Suprapubic skin (tissue), 4 donors: ENCODE measurements at regions not wholly inside any gene's neighbourhood (a gene's known extent, or its start where the extent isn't known, plus 50 kb on each side); places are given as distances from the start of the nearest gene placed in this dataset.

ENCODE experiments used
- DNase-seq, 2 donors: peaks; one replicate each; pipeline ENCODE4 v3.0.0-alpha.2; 2019; ENCODE audit warnings: low spot score in 2 of 2
- H3K27ac ChIP-seq: fragments of 200-600 bp; sonication (generic); one replicate; pipeline ENCODE4 v1.5.1; 2019
- H3K27me3 ChIP-seq: fragments of 200-600 bp; sonication (generic); one replicate; pipeline ENCODE4 v1.5.1; 2019
- H3K36me3 ChIP-seq: fragments of 200-600 bp; sonication (generic); one replicate; pipeline ENCODE4 v1.5.1; 2019
- H3K4me1 ChIP-seq: fragments of 200-600 bp; sonication (generic); one replicate; pipeline ENCODE4 v1.5.1; 2019
- H3K4me3 ChIP-seq: fragments of 200-600 bp; sonication (generic); one replicate; pipeline ENCODE4 v1.5.1; 2019; ENCODE audit warnings: mild to moderate bottlenecking
- H3K9me3 ChIP-seq: fragments of 200-600 bp; sonication (generic); one replicate; pipeline ENCODE4 v1.5.1; 2019
- CTCF ChIP-seq, 2 donors: fragments of 200-600 bp in 1 of 2; fragments of 450-650 bp in 1 of 2; sonication (generic) in 1 of 2; IDR thresholded peaks; one replicate each; pipeline ENCODE4 v1.5.1; 2016 to 2019; ENCODE audit warnings: antibody characterized with exemption in 2 of 2, mild to moderate bottlenecking in 1 of 2, moderate library complexity in 1 of 2
- EP300 ChIP-seq: sonication (generic); formaldehyde crosslinking; IDR thresholded peaks from one replicate; pipeline ENCODE4 v1.6.1; 2017; ENCODE audit warnings: antibody characterized with exemption
- POLR2A ChIP-seq, 2 donors: fragments of 450-650 bp; IDR thresholded peaks; one replicate each; pipeline ENCODE4 v1.6.1; 2017; ENCODE audit warnings: antibody characterized with exemption in 2 of 2, mild to moderate bottlenecking in 2 of 2, moderate library complexity in 2 of 2
- POLR2AphosphoS5 ChIP-seq, 3 donors: sonication (generic); formaldehyde crosslinking; IDR thresholded peaks; one replicate each; pipeline ENCODE4 v1.6.1; 2017; ENCODE audit warnings: antibody characterized with exemption in 3 of 3
- WGBS: methylation state at CpG from one replicate; pipeline ENCODE4 v1.1.5; 2018; 5-methylcytosine and 5-hydroxymethylcytosine counted together

- no peak for TF ChIP-seq POLR2A (IDR thresholded peaks at IDR 0.05)
- no peak for TF ChIP-seq EP300
- TF ChIP-seq POLR2AphosphoS5 (IDR thresholded peaks at IDR 0.05), result no peak
- no peak for TF ChIP-seq CTCF (IDR thresholded peaks at IDR 0.05)
- H3K9me3 ChIP-seq, result no peaks in the 10 kb centered on the region
- H3K36me3 ChIP-seq, result no peaks in the 10 kb centered on the region
- DNase-seq, result no peak
- 70% methylated on average over 4 of the region's 4 CpGs for WGBS
- H3K4me1 ChIP-seq, result no peaks in the 10 kb centered on the region
- no peak overlapping the region for H3K27ac ChIP-seq
- no peak overlapping the region for H3K4me3 ChIP-seq
- no peaks in the 10 kb centered on the region for H3K27me3 ChIP-seq
Measured at GRCh38 chr18:25658476-25658875, 306.5 kb upstream of the ZNF521 start.

GRCh38 chr18:25651553-25651952, 299.6 kb upstream of the ZNF521 start:
- WGBS, result 83% methylated on average over 1 of the region's 1 CpG
- Histone ChIP-seq H3K27me3 (no peaks in the 10 kb centered on the region), H3K27ac (no peak overlapping the region), H3K4me3 (no peak overlapping the region), H3K36me3 (no peaks in the 10 kb centered on the region), H3K4me1 (peaks cover 2% of the 10 kb centered on the region), H3K9me3 (no peaks in the 10 kb centered on the region)
- no peak for DNase-seq
- TF ChIP-seq EP300 (no peak), POLR2AphosphoS5 (IDR thresholded peaks at IDR 0.05) (no peak), CTCF (IDR thresholded peaks at IDR 0.05) (no peak), POLR2A (IDR thresholded peaks at IDR 0.05) (no peak)

GRCh38 chr18:25650201-25650941, 298.4 kb upstream of the ZNF521 start:
- H3K4me1 ChIP-seq, result peaks cover 2% of the 10 kb centered on the region
- no peaks in the 10 kb centered on the region for H3K9me3 ChIP-seq
- no peaks in the 10 kb centered on the region for H3K27me3 ChIP-seq
- DNase-seq, result no peak
- WGBS, result 38% methylated on average over 4 of the region's 4 CpGs
- no peak overlapping the region for H3K27ac ChIP-seq
- H3K36me3 ChIP-seq, result no peaks in the 10 kb centered on the region
- TF ChIP-seq POLR2A (IDR thresholded peaks at IDR 0.05), result no peak
- H3K4me3 ChIP-seq, result no peak overlapping the region

- no peaks in the 10 kb centered on the region for H3K36me3 ChIP-seq
- H3K27me3 ChIP-seq, result no peaks in the 10 kb centered on the region
- H3K27ac ChIP-seq, result no peak overlapping the region
- no peak for TF ChIP-seq POLR2A (IDR thresholded peaks at IDR 0.05)
- no peak for TF ChIP-seq POLR2AphosphoS5 (IDR thresholded peaks at IDR 0.05)
- TF ChIP-seq EP300, result no peak
- no peak for TF ChIP-seq CTCF (IDR thresholded peaks at IDR 0.05)
- DNase-seq, result no peak
- peaks cover 2% of the 10 kb centered on the region for H3K4me1 ChIP-seq
- H3K9me3 ChIP-seq, result no peaks in the 10 kb centered on the region
- no peak overlapping the region for H3K4me3 ChIP-seq
Measured at GRCh38 chr18:25648716-25649260, 296.8 kb upstream of the ZNF521 start.

- H3K4me3 ChIP-seq, result no peak overlapping the region
- H3K9me3 ChIP-seq, result no peaks in the 10 kb centered on the region
- no peak for DNase-seq
- no peak overlapping the region for H3K27ac ChIP-seq
- TF ChIP-seq EP300 (no peak), POLR2AphosphoS5 (IDR thresholded peaks at IDR 0.05) (no peak), POLR2A (IDR thresholded peaks at IDR 0.05) (no peak), CTCF (IDR thresholded peaks at IDR 0.05) (no peak)
- 90% methylated on average over 3 of the region's 3 CpGs for WGBS
- peaks cover 2% of the 10 kb centered on the region for H3K4me1 ChIP-seq
- H3K27me3 ChIP-seq, result no peaks in the 10 kb centered on the region
- H3K36me3 ChIP-seq, result no peaks in the 10 kb centered on the region
Measured at GRCh38 chr18:25647404-25647803, 295.4 kb upstream of the ZNF521 start.
